HG03196 (cell line): ENCODE measurements at regions not wholly inside any gene's neighbourhood (a gene's known extent, or its start where the extent isn't known, plus 50 kb on each side); places are given as distances from the start of the nearest gene placed in this dataset.

Experiments used
- ATAC-seq: cut with Tn5 transposase; IDR thresholded peaks from one replicate; pipeline ENCODE4 v1.9.1; 2021; ENCODE audit not compliant: unreplicated experiment

GRCh38 chr2:199631129-199631528 lies 173.4 kb upstream of the SATB2 start:
- ATAC-seq, result no peak

- ATAC-seq, result no peak
Measured at GRCh38 chr2:199629301-199629700, 171.6 kb upstream of the SATB2 start.

- ATAC-seq, result no peak
Measured at GRCh38 chr2:199627417-199627816, 169.7 kb upstream of the SATB2 start.

- ATAC-seq, result no peak
Measured at GRCh38 chr2:199624958-199625357, 167.2 kb upstream of the SATB2 start.

GRCh38 chr2:199612509-199613130 lies 154.9 kb upstream of the SATB2 start:
- no peak for ATAC-seq

- ATAC-seq, result no peak
Measured at GRCh38 chr2:199607914-199608313, 150.2 kb upstream of the SATB2 start.

- no peak for ATAC-seq
Measured at GRCh38 chr2:199606193-199606780, 148.5 kb upstream of the SATB2 start.

- no peak for ATAC-seq
Measured at GRCh38 chr2:199603721-199604291, 146.1 kb upstream of the SATB2 start.

- no peak for ATAC-seq
Measured at GRCh38 chr2:199602896-199603717, 145.4 kb upstream of the SATB2 start.

GRCh38 chr2:199602271-199602895 lies 144.6 kb upstream of the SATB2 start:
- ATAC-seq, result no peak

- ATAC-seq, result no peak
Measured at GRCh38 chr2:199596549-199596948, 138.8 kb upstream of the SATB2 start.

GRCh38 chr2:199594443-199594842 lies 136.7 kb upstream of the SATB2 start:
- no peak for ATAC-seq

GRCh38 chr2:199591826-199592225 lies 134.1 kb upstream of the SATB2 start:
- no peak for ATAC-seq

- ATAC-seq, result no peak
Measured at GRCh38 chr2:199590321-199591203, 132.8 kb upstream of the SATB2 start.

- no peak for ATAC-seq
Measured at GRCh38 chr2:199589306-199589705, 131.6 kb upstream of the SATB2 start.

- no peak for ATAC-seq
Measured at GRCh38 chr2:199588054-199588453, 130.3 kb upstream of the SATB2 start.

- ATAC-seq, result no peak
Measured at GRCh38 chr2:199586646-199587045, 128.9 kb upstream of the SATB2 start.

- ATAC-seq, result no peak
Measured at GRCh38 chr2:199583676-199584075, 125.9 kb upstream of the SATB2 start.

GRCh38 chr2:199581935-199582360 lies 124.2 kb upstream of the SATB2 start:
- no peak for ATAC-seq

GRCh38 chr2:199581408-199581807 lies 123.7 kb upstream of the SATB2 start:
- ATAC-seq, result no peak
